NCI-H1105 treated with DMSO at 0.1 percent for 48 hours (cell line): ENCODE measurements at regions not wholly inside any gene's neighbourhood (a gene's known extent, or its start where the extent isn't known, plus 50 kb on each side); places are given as distances from the start of the nearest gene placed in this dataset.
A peak's percentile ranks its signal among the peaks of the same experiment; 100 is the strongest.
"Not testable (repeated sequence)": the region's sequence is repeated elsewhere in the genome, so short reads cannot be mapped to it uniquely, and the experiment has no call there.

Experiments used
- DNase-seq: peaks from one replicate; lab custom pipeline; 2025; lab: John Stamatoyannopoulos, UW

- DNase-seq, result not testable (repeated sequence)
Observed at GRCh38 chr3:177394231-177395024, 197.1 kb upstream of the TBL1XR1 start.

- no peak for DNase-seq
Observed at GRCh38 chr3:177396733-177397132, 199.5 kb upstream of the TBL1XR1 start.

- DNase-seq, result no peak
Observed at GRCh38 chr3:177401375-177401774, 204.1 kb upstream of the TBL1XR1 start.

- DNase-seq, result no peak
Observed at GRCh38 chr3:177402533-177402932, 205.3 kb upstream of the TBL1XR1 start.

- DNase-seq, result peak; percentile 99
Observed at GRCh38 chr3:177405191-177405672, 207.9 kb upstream of the TBL1XR1 start.

GRCh38 chr3:177410730-177411129 is 213.4 kb upstream of the TBL1XR1 start:
- DNase-seq, result peak; percentile 86

GRCh38 chr3:177411201-177411600 is 213.9 kb upstream of the TBL1XR1 start:
- DNase-seq, result no peak

- DNase-seq, result not testable (repeated sequence)
Observed at GRCh38 chr3:177412677-177413170, 215.4 kb upstream of the TBL1XR1 start.

GRCh38 chr3:177414093-177414492 is 216.8 kb upstream of the TBL1XR1 start:
- no peak for DNase-seq

GRCh38 chr3:177418787-177419186 is 221.5 kb upstream of the TBL1XR1 start:
- DNase-seq, result no peak

GRCh38 chr3:177419904-177420601 is 222.8 kb upstream of the TBL1XR1 start:
- DNase-seq, result no peak

- no peak for DNase-seq
Observed at GRCh38 chr3:177420651-177421480, 223.6 kb upstream of the TBL1XR1 start.

GRCh38 chr3:177421481-177421785 is 224.2 kb upstream of the TBL1XR1 start:
- DNase-seq, result no peak

- no peak for DNase-seq
Observed at GRCh38 chr3:177424521-177424920, 227.2 kb upstream of the TBL1XR1 start.

GRCh38 chr3:177425042-177425441 is 227.8 kb upstream of the TBL1XR1 start:
- DNase-seq, result no peak

- DNase-seq, result no peak
Observed at GRCh38 chr3:177426106-177426877, 229.0 kb upstream of the TBL1XR1 start.

- no peak for DNase-seq
Observed at GRCh38 chr3:177426878-177427495, 229.7 kb upstream of the TBL1XR1 start.

- DNase-seq, result no peak
Observed at GRCh38 chr3:177427540-177427939, 230.3 kb upstream of the TBL1XR1 start.

- no peak for DNase-seq
Observed at GRCh38 chr3:177429079-177429478, 231.8 kb upstream of the TBL1XR1 start.

GRCh38 chr3:177429771-177430170 is 232.5 kb upstream of the TBL1XR1 start:
- DNase-seq, result no peak

- no peak for DNase-seq
Observed at GRCh38 chr3:177430653-177431052, 233.4 kb upstream of the TBL1XR1 start.
